ENCODE measurements at regions not wholly inside any gene's neighbourhood (a gene's known extent, or its start where the extent isn't known, plus 50 kb on each side); places are given as distances from the start of the nearest gene placed in this dataset.
"Not testable (repeated sequence)": the region's sequence is repeated elsewhere in the genome, so short reads cannot be mapped to it uniquely, and the experiment has no call there.

DNA sequence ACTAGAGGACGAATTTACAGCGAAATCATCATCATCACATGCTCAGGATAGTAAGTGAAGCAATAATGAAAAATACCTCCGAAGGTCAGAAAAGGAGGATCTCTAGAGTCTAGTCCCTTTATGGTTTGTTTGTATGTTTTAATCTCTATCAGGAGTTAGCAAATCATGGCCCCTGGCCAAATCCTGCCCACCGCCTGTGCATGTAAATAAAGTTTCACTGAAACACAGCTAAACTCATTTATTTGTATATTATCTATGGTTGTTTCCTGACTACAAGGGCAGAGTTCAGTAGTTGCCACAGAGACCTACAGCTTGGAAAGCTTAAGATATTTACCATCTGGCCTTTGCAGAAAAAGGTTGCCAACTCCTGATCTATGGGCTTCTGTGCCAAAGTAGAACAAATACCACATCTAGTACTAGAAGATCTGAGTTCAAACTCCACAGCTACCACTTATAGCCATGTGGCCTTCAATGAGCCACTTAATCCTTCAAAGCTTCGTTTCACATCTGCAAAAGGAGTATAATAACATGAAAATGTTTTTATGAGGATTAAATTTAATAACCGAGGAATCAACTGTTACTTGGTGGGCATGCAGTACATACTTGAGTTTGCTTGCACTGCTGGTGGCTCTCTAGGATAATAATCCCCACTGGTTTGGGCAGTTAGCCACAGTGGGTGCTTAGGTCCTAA lies 94.0 kb upstream of the KIF26B start:
- no peak for DNase-seq

DNA sequence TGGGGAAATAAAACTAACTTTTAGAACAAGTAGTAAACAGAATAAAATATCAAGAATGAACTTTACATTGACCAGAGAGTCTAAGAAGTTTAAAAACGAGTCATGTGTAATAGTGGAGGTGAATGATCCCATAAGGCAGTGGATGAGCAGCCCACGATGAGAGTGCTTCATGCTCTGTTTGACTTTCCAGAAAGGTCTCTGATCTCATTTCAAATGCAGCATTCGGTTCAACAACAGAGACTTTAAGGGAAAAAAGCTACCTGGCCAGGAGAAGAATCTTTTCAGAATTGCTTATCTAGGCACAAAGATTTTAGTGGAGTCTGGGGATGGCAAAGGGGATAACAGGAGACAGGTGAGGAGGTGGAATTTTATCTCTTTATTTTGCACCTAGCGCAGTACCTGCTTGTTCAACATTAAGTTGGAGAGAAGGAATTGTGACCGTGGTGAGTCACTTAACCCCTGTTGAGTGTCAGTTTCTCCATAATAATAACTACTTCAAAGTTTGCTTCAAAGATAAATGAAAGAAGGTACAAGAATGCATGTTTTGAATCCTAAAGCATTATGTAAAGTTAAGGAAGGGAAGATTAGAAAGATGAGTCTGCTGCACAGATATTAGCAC lies 94.9 kb upstream of the KIF26B start:
- DNase-seq, result no peak

DNA sequence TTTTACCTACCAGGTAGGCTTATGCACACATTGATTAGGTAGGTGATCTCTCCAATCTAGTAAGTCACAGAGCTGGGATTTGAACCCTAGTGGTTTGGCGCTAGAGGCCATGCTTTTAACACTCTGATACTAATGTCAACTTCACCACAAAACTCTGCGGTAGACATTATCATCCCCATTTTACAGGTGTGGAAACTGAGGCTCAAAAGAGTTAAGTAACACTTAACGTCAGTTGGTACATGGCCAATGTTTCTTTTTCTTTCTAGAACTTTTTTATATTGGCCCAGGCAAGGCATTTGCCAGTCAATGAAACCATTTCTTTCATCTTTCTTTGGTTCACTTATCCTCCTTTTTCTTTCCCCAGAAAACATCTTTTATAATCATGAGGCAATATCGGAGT lies 95.9 kb upstream of the KIF26B start:
- no peak for DNase-seq

DNA sequence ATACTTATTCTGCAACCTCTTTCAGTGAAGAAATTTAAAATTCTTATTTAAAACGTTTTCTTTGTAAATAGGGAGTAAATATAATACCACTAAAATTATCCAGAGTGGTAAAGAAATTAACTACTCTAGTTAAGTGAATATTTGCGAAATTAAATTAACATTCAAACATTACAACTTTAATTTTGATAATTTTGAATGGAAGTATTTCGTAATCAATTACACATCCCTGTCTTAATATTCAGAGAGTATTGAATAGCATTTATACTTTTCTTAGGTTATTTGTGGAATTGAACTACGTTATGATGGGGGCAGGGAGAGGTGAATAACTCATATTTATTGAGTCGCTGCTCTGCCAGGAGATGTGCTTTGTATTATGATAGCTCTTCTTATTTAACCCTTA lies 96.3 kb upstream of the KIF26B start:
- no peak for DNase-seq

DNA sequence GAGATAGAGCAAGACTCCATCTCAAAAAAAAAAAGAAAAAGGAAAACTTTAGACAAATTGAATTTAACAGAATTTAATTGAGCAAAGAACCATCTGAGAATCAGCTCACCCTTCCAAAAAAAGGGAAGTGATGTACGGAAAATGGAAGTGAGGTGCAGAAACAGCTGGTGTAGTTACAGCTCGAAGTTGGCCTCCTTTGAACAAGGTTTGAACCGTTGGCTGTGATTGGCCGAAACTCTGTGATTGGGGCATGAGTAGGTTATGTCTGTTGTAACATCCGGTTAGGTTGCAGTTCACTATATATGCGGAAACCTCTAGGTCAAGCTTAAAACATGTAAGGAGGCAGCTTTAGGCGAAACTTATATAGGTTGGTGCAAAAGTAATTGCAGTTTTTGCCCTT lies 97.9 kb upstream of the KIF26B start:
- DNase-seq, result no peak

DNA sequence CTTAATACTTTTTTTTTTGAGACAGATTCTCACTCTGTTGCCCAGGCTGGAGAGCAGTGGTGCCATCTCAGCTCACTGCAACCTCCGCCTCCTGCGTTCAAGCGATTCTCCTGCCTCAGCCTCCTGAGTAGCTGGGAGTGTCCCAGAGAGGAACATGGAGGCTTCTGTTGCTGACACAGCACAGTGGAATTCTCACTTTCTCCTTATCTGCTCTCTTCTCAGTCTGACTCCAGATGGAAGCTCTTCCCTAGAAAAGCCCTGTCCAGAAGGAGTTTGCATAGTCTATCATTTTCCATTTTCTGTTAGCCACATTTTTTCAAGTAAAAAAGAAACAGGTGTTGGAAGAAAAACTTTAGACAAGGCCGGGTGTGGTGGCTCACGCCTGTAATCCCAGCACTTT lies 98.5 kb upstream of the KIF26B start:
- DNase-seq, result not testable (repeated sequence)

DNA sequence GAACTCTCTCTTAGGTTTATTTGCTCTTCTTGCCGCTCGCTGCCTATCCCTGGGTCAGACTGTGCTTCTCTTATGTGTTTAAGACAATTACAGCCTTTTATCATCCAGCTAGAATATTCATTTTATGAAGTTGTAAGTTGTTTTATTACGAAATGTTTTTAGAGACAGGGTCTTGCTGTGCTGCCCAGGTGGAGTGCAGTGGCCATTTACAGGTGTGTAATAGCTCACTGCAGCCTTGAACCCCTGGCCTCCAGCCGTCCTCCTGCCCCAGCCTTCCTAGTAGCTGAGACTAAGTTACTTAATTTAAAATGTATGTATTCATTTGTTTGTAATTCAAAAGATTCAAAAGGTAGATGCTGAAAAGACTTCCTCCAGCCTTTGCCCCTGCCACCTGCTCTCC lies 99.0 kb upstream of the KIF26B start:
- no peak for DNase-seq

DNA sequence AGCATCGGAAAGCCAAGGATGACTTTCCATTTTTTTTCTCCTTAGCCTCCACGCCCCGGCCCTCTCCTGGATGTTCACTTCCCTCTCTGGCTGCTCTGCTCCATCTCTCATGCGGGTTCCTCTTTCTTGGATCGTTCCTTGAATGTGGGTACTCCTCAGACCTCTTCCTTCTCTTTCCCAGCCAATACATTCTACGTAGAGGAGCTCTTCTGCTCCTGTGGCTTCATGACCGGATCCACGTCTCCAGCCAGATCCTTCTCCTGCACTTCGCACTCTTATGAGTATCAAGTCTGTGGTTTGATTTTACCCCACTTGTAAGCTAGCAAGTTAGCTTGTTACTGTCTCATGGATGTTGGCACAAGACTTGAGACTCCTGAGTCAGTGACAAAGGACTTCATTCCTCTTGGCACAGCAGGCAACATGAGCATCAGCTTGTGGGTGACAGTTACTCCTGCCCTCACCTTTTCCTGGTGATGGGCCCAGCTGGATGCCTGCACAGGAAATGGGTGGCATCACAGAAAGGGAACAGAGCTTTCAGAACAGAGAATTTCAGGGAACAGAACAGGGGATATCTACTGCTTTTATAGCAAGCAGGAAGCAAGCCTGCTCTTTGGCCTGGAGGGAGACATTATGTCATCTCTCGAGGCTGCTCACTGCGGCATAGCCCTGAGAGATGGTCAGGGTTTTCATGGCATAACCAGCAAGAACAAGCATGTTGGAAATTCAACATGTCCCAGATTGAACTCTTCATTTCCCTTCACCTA lies 100.1 kb upstream of the KIF26B start:
- no peak for DNase-seq

DNA sequence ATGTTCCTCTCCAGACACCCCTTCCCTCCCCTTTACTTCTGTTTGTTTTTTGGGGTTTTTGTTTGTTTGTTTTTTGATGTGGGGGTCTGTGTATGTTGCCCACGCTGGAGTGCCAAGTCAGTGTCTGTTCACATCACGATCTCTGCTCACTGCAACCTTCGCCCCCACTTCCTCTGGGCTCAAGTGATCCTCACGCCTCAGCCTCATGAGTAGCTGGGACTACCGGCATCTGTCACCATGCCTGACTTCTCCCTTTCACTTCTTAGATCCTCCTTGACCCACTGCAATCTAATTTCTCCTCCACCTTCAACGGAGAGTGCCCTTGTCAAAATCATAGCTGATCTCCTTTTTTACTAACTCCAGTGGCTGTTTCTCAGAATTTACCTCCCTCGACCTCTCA lies 100.7 kb upstream of the KIF26B start:
- no peak for DNase-seq

DNA sequence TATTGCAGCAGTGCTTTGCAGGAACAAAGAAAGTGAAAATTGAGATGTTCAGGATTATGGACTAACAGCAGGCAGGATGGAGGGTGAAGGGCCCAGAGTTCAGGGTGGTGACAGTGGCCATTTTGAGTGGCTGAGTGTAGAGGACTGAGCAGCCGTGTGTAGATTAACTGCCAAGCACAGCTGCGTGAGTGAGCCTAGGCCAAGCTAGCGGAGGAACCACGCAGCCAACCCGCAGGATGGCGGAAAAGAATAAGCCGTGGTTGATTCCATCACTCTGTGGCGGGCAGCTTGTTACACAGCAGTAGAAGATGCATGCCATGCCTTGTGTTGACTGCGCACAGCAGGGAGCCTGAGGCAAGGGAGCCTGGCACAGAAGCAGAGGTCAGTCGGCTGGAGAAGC lies 102.5 kb upstream of the KIF26B start:
- DNase-seq, result no peak

DNA sequence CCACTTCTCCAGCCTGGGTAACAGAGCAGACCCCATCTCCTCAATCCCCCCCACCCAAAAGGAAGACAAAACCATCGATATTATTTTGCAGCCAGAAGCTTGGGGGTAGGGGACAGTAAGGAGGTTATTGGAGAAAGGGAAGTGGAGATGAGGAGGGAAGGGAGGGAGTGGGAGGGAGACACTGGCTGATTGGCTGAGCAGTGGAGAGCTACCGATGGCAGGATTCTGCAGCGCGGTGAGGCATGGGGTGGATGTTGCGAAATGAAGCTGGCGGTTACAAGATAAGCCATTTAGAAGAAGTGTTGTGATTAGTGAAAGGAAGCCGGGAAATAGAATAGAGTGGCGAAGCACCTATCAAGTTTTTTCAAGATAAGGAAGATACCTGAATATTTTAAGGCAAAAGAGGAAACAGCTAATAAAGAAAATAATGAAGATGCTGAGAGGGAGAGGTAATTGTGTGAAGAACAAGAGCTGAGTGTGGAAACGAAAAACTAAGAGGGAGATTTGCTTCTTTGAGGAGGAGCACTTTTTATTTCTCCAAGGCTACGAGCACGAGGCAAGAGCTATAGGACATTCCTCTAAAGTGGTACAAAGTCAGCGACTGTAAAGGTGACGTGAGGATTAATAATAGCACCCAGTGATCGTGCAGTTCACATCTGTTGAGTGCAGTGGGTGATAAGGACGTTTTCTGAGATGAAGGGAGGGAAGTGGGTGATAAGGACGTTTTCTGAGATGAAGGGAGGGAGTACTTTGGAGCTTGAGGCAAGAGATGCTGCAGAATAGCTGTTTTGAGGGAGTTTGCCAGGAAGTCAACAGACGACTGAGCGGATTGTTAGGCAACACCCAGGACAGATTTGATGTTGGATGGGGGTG lies 103.2 kb upstream of the KIF26B start:
- DNase-seq, result no peak

DNA sequence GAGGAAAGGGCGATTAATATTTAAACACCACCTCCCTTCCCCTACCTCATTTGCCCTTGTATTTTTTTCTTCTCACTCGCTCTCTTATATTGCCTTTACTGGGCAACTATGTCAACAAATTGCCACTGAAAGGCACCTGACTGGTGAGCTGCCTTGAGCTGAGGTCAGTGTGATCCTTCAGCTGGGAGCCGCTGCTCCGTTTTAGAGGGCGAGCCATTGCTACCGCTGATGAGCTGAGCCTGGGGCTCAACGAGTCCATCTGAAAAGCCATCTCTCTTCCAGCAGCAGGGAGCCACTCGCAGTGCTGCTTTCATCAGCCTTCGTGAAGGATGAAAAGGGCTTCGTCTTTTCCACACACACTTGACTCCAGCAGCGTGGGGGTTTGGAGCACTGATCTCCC lies 108.0 kb upstream of the KIF26B start:
- DNase-seq, result no peak

DNA sequence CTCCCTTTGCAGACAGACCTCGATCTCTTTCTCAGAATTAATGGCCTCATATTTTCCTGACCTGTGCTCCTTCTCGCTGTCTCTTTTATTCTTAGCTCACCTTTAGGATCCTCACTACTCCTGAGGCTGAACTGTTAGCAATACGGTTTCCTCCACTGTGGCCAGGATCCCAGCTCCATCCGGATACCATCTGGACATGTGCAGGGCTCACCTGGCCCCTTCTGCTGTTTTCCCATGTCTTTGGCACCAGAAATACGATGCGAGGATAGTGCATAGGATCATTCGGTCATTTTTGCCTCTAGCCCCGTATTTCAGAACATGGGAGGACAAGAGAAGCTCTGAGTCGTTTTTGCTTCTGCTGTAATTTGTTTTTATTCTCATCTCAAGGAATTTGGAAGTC lies 108.5 kb upstream of the KIF26B start:
- no peak for DNase-seq

DNA sequence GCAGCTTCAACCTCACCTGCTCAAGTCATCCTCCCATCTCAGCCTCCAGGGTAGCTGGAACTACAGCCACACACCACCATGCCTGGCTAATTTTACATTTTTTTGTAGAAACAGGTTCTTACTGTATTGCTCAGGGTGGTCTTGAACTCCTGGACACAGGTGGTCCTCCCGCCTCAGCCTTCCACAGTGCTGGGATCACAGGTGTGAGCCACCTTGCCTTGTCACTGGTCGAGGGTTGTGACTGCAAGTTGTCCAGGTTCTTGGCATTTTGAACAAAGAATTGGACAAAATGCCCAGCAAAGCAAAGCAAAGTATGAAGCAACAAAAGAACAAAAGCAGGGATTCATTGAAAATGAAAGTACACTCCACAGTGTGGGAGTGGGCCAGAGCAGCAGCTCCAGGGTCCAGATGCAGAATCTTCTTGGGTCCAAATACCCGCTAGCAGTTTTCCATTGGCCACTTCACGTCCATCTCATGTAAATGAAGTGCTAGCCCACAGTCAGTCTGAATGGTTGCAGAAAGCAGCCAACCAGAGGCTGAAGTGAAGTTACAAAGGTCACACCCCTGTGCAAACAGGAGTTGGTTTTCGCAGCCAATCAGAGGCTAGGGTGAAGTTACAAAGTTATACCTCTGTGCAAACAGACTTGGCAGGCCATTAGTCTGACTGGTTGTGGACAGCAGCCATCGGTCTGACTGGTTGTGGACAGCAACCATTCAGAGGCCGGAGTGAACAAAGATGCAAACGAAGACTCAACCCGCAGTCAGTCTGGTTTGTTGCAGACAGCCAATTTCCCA lies 109.5 kb upstream of the KIF26B start:
- DNase-seq, result no peak

DNA sequence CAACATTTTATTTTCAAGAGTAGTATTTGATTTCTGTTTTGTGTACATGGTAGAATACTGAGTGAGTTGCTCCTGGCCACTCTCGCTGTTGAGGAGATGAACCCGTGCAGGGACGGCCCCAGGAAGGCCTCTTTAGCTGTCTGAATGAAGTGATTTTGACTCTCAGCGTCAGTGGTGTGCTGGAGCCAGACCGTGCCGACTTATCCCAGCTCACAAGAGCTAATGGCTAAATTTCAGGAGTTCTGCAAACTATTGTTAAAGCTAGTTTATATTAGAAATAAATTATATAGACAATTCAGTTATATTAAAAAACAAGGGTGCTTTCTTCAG lies 111.2 kb upstream of the KIF26B start:
- DNase-seq, result no peak

DNA sequence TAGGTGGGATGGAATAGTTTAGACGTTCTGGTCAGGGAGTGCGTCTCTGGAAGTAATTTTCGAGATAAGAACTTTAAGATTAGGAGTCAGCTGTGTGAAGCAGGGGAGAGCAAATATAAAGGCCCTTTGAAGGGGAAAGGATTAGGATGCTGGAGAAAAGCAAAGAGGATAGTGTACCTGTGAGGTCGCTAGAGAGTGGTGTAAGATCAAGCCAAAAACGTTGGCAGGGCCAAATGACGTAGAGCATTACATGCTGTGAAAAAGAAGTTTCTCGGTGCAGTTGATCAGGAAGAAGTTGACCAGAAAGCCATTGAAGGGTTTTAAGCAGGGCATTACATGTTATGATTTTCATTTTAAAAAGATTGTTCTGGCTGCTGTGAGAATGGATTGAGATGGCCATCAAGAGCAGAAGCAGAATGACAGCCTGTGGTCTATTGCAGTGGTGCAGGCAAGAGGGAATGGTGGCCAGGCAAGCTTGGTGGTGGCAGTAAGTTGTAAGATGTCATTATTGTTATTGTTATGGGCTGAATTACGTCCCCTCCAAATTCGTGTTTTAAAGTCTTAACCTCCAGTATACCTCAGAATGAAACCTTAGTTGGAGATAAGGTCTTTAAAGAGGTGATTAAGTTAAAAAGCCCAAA lies 113.6 kb upstream of the KIF26B start:
- DNase-seq, result no peak

DNA sequence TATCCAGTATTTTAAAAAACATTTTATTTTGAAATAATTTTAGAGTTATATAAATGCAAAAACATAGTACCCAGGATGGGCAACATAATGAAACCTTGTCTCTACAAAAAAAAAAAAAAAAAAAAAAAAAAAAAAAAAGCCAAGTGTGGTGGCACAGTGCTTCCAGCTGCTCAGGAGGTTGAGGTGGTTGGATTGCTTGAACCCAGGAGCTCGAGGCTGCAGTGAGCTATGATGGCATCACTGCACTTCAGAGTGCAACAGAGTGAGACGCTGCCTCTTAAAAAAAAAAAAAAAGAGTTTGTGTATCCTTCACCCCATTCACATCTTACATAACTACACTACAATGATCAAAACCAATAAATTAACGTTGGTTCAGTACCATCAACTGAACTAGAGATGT lies 115.6 kb upstream of the KIF26B start:
- no peak for DNase-seq

DNA sequence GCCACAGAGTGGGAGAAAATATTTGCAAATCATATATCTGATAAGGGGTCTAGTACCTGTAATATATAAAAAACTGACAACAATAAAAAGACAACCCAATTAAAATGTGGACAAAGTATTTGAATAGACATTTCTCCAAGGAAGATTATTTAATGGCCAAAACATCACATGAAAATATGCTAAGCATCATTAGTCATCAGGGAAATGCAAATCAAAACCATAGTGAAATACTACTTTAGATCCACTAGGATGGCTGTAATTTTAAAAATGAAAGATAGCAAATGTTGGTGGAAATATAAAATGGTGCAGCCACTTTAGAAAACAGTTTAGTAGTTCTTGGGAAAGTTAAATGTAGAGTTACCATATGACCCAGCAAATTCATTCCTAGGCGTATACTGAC lies 118.7 kb upstream of the KIF26B start:
- no peak for DNase-seq

DNA sequence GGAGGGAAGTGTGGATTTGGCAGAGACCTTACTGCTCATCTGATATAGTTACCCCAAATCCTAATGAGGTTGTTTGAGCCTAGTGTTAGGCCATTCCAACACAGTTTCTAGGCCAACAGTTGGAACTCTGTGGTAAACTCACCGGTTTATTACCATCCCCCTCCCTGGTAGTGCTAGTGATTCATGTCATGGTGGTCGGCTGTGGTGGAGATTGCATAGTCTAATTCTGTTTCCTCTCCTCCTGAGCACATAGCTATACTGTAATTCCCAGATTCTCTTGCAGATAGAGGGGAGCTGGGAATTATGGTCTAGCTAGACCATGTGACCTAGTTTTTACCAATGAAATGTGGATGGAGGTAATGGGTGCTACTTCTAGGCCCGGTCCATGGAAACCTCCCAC lies 123.7 kb upstream of the KIF26B start:
- DNase-seq, result no peak

DNA sequence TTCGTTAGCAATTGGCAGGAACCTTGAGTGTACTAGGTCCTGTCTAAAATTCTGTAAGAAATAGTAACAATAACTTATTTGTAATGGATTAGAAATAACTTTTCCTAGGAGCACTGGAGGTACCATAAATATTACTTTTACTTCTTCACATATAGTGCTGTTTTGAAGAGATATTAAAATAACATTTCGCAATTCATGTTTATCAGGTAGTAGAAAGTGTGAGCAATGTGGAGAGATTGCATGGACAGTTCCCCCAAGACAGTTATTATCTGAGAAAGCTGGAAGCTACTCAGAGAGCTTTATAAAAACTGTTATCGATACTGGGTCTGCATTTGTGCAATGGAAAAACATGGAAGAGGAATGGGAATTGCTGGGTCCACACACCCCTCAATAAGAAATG lies 128.5 kb upstream of the KIF26B start:
- DNase-seq, result no peak

DNA sequence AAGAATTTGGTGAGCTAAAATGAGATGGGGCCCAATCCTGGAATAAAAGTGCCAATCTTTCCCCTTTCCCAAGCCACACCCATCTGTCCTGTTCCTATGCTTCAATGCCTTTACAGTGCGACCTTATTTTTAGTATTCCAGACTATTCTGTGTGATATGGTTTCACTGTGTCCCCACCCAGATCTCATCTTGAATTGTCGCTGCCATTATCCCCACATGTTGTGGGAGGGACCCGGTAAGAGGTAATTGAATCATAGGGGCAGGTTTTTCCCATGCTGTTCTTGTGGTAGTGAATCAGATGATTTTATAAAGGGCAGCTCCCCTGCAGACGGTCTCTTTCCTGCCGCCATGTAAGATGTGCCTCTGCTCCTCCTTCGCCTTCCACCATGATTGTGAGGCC lies 129.3 kb upstream of the KIF26B start:
- DNase-seq, result no peak

DNA sequence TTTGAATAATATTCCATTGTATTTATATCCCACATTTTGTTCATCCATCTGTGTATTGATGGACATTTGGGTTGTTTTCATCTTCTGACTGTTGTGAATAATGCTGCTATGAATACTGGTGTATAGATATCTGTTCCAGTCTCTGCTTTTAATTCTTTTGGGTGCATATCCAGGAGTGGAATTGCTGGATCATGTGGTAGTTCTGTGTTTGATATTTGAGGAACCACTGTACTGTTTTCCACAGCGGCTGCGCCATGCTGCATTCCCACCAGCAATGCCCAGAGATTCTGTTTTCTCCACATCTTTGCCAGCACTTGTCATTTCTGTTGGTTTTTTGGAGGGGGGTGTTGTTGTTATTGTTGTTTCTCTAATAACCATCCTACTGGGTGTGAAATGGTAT lies 131.6 kb upstream of the KIF26B start:
- DNase-seq, result no peak

Measured in stimulated activated naive CD4-positive, alpha-beta T cell (primary cell).